ENCODE measurements at regions not wholly inside any gene's neighbourhood (a gene's known extent, or its start where the extent isn't known, plus 50 kb on each side); places are given as distances from the start of the nearest gene placed in this dataset.
"Not testable (repeated sequence)": the region's sequence is repeated elsewhere in the genome, so short reads cannot be mapped to it uniquely, and the experiment has no call there.

DNA sequence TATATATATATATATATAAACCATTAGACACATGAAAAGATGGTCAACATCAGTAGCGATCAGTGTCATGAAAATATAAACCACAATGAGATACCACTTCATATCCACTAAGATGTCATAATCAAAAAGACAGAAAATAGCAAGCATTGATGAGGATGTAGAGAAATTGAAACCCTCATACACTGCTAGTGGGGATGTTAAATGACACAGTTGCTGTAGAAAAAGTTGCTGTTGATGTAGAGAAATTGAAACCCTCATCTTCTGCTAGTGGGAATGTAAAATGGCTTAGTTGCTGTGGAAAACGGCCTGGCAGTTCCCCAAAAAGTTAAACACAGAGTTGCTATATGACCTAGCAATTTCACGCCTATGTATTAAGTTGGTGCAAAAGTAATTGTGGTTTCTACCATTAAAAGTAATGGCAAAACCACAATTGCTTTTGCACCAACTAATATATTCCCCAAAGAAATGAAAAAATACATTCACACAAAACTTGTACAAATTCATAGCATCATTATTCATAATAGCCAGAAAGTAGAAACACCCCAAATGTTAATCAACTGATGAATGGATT is 120.5 kb upstream of the ZWINT start:
- H3K36me3 ChIP-seq (replicated peaks), result no peaks in the 10 kb centered on the region
- no peak overlapping the region for H3K27ac ChIP-seq
- TF ChIP-seq, protein P1, sequence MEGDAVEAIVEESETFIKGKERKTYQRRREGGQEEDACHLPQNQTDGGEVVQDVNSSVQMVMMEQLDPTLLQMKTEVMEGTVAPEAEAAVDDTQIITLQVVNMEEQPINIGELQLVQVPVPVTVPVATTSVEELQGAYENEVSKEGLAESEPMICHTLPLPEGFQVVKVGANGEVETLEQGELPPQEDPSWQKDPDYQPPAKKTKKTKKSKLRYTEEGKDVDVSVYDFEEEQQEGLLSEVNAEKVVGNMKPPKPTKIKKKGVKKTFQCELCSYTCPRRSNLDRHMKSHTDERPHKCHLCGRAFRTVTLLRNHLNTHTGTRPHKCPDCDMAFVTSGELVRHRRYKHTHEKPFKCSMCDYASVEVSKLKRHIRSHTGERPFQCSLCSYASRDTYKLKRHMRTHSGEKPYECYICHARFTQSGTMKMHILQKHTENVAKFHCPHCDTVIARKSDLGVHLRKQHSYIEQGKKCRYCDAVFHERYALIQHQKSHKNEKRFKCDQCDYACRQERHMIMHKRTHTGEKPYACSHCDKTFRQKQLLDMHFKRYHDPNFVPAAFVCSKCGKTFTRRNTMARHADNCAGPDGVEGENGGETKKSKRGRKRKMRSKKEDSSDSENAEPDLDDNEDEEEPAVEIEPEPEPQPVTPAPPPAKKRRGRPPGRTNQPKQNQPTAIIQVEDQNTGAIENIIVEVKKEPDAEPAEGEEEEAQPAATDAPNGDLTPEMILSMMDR (IDR thresholded peaks at IDR 0.05; ENCODE audit: low read depth, low read length, missing control alignments), result no peak
- no peak for DNase-seq
- in situ Hi-C loops (cut with HindIII; ENCODE audit: low pct_ligation_motif_present, low sequenced_read_pairs), result no loop called here
- H3K4me3 ChIP-seq (ENCODE audit: low read depth, low read length), result no peak overlapping the region
- no peaks in the 10 kb centered on the region for H3K27me3 ChIP-seq (replicated peaks)

- H3K27ac ChIP-seq, result no peak overlapping the region
- H3K4me3 ChIP-seq (ENCODE audit: low read depth, low read length), result no peak overlapping the region
- in situ Hi-C loops (cut with HindIII; ENCODE audit: low pct_ligation_motif_present, low sequenced_read_pairs), result no loop called here
- DNase-seq, result no peak
- TF ChIP-seq, protein P1 (IDR thresholded peaks at IDR 0.05; ENCODE audit: low read depth, low read length, missing control alignments), result no peak
- H3K36me3 ChIP-seq (replicated peaks), result no peaks in the 10 kb centered on the region
- H3K27me3 ChIP-seq (replicated peaks), result no peaks in the 10 kb centered on the region
Measured at GRCh38 chr10:56472978-56473377, 111.9 kb upstream of the ZWINT start.

DNA sequence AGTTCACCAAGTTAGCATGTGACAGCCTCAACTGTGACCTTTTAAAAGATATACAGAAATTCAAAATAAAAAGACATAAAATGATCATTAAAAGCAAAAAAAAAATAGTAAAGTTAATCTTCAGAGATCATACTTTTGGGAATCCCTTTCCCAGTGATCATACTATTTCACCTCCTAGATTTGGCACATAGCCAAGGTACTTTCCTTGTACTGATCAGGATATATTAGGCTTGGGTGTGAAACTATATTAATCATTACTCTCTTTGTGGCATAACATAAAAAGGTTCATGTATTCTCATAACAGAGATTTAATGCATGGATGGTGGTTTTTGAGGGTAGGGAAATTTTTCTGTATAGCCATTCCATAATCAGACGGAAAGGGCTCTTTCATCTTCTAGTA is 109.6 kb upstream of the ZWINT start:
- Histone ChIP-seq H3K36me3 (replicated peaks) (no peaks in the 10 kb centered on the region), H3K4me3 (ENCODE audit: low read depth, low read length) (no peak overlapping the region), H3K27ac (no peak overlapping the region), H3K27me3 (replicated peaks) (no peaks in the 10 kb centered on the region)
- DNase-seq, result no peak
- in situ Hi-C loops (cut with HindIII; ENCODE audit: low pct_ligation_motif_present, low sequenced_read_pairs), result no loop called here
- TF ChIP-seq, protein P1 (IDR thresholded peaks at IDR 0.05; ENCODE audit: low read depth, low read length, missing control alignments), result no peak

- DNase-seq, result no peak
- H3K4me3 ChIP-seq (ENCODE audit: low read depth, low read length), result no peak overlapping the region
- TF ChIP-seq, protein P1 (IDR thresholded peaks at IDR 0.05; ENCODE audit: low read depth, low read length, missing control alignments), result no peak
- in situ Hi-C loops (cut with HindIII; ENCODE audit: low pct_ligation_motif_present, low sequenced_read_pairs), result no loop called here
- H3K36me3 ChIP-seq (replicated peaks), result no peaks in the 10 kb centered on the region
- H3K27me3 ChIP-seq (replicated peaks), result no peaks in the 10 kb centered on the region
- H3K27ac ChIP-seq, result no peak overlapping the region
Measured at GRCh38 chr10:56469482-56469881, 108.4 kb upstream of the ZWINT start.

DNA sequence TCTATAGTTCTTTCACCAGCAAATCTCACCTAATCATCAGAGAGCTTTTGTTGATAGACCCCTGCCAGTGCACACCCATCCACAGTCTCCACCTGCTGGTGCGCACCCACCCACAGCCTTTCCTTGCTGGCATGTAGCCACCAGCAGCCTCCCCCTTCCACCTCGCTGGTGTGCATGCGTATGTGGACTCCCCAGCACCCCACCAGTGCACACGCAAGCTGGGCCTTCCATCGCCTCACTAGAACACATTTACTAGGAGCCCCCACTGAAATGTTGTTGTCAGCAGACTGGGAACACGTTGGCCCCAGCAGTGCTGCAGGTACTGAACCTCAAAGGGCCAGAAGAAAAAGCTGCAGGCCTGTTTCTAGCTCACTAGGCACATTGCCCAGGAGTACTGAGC is 104.9 kb upstream of the ZWINT start:
- in situ Hi-C loops (cut with HindIII; ENCODE audit: low pct_ligation_motif_present, low sequenced_read_pairs), result no loop called here
- no peak overlapping the region for H3K4me3 ChIP-seq (ENCODE audit: low read depth, low read length)
- no peaks in the 10 kb centered on the region for H3K27me3 ChIP-seq (replicated peaks)
- no peak overlapping the region for H3K27ac ChIP-seq
- TF ChIP-seq, protein P1 (IDR thresholded peaks at IDR 0.05; ENCODE audit: low read depth, low read length, missing control alignments), result no peak
- DNase-seq, result no peak
- H3K36me3 ChIP-seq (replicated peaks), result no peaks in the 10 kb centered on the region

GRCh38 chr10:56449770-56450169 is 88.7 kb upstream of the ZWINT start:
- in situ Hi-C loops (cut with HindIII; ENCODE audit: low pct_ligation_motif_present, low sequenced_read_pairs), result no loop called here
- TF ChIP-seq, protein P1 (IDR thresholded peaks at IDR 0.05; ENCODE audit: low read depth, low read length, missing control alignments), result no peak

GRCh38 chr10:56447613-56448012 is 86.6 kb upstream of the ZWINT start:
- H3K27ac ChIP-seq; in situ Hi-C loops (cut with HindIII; ENCODE audit: low pct_ligation_motif_present, low sequenced_read_pairs); H3K4me3 ChIP-seq (ENCODE audit: low read depth, low read length); DNase-seq; H3K36me3 ChIP-seq (replicated peaks); H3K27me3 ChIP-seq (replicated peaks): not testable (repeated sequence)

More at GRCh38 chr10:56449770-56450169, 88.7 kb upstream of the ZWINT start:
- H3K4me3 ChIP-seq (ENCODE audit: low read depth, low read length), result no peak overlapping the region
- no peaks in the 10 kb centered on the region for H3K36me3 ChIP-seq (replicated peaks)
- no peaks in the 10 kb centered on the region for H3K27me3 ChIP-seq (replicated peaks)
- no peak for DNase-seq
- no peak overlapping the region for H3K27ac ChIP-seq

GRCh38 chr10:56441337-56441736 is 80.3 kb upstream of the ZWINT start:
- DNase-seq; H3K36me3 ChIP-seq (replicated peaks); H3K27me3 ChIP-seq (replicated peaks); H3K4me3 ChIP-seq (ENCODE audit: low read depth, low read length); H3K27ac ChIP-seq; in situ Hi-C loops (cut with HindIII; ENCODE audit: low pct_ligation_motif_present, low sequenced_read_pairs): not testable (repeated sequence)

All from brain microvascular endothelial cell (primary cell).